Brain pericyte (primary cell): ENCODE measurements at regions not wholly inside any gene's neighbourhood (a gene's known extent, or its start where the extent isn't known, plus 50 kb on each side); places are given as distances from the start of the nearest gene placed in this dataset.
"Not testable (repeated sequence)": the region's sequence is repeated elsewhere in the genome, so short reads cannot be mapped to it uniquely, and the experiment has no call there.

ENCODE experiments used
- DNase-seq: peaks from one replicate; pipeline ENCODE4 v3.0.0-alpha.2; 2012; ENCODE audit warnings: low read depth, low spot score

DNA sequence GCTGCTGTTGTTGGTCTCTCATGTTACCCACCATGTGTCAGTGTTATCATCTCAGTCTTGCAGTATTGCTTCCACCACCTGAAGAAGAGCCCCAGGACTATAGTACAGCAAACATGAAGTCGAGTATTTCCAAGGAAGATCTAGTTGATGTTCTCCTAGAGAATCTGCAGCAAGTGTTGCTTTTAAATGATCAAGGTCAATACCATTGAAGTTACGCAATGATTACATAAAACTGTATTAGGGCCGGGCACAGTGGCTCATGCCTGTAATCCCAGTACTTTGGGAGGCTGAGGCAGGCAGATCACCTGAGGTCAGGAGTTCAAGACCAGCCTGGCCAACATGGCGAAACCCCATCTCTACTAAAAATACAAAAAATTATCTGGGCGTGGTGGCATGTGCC is 173.9 kb downstream of the TJP1 start:
- not testable (repeated sequence) for DNase-seq

DNA sequence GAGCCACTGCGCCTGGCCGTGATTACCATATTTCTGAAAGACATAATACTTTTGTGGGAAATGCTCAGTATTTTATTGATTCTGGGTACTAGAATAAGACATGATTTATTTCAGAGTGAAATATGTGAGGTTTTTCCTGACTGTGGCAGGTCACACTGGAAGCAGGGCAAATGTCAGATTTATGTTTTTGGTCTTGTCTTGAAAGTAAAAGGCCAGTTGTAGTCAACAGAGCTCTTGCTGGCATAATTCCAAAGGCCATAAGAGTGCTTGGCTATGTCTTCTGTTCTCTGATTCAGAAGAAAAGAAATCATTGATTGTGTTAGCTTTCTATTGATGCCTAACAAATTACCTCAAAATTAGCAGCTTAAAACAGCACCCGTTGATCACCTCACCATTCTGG is 176.4 kb downstream of the TJP1 start:
- no peak for DNase-seq

DNA sequence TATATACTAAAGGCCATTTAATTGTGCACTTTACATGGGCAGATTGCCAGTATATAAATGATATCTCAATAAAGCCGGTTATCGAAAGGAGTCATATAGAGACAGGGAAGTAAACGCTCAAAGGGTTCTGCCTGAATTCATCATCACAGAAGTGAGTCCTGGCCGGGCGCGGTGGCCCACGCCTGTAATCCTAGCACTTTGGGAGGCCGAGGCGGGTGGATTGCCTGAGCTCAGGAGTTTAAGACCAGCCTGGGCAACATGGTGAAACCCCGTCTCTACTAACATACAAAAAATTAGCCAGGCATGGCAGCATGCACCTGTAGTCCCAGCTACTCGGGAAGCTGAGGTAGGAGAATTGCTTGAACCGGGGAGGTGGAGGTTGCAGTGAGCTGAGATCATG is 177.9 kb downstream of the TJP1 start:
- DNase-seq: not testable (repeated sequence)

DNA sequence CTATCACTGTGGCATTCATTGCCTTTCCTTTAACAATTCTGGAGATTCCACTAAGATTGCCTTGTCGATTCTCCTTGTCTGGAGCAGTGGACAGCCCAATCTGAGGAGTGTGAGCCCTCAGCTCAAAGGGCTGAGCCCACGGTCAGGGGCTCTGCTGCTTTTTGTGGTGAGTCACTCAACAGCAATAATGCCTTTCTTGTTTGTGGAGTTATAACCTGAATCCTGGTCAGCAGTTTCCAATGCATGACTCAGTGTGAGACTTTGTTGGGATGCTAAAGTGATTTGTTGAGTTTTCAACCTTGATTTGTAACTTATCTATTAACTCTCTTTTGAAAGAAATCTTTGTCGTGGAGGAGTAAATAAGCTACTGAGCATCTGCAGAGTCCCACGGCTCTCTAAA is 183.5 kb downstream of the TJP1 start:
- no peak for DNase-seq

DNA sequence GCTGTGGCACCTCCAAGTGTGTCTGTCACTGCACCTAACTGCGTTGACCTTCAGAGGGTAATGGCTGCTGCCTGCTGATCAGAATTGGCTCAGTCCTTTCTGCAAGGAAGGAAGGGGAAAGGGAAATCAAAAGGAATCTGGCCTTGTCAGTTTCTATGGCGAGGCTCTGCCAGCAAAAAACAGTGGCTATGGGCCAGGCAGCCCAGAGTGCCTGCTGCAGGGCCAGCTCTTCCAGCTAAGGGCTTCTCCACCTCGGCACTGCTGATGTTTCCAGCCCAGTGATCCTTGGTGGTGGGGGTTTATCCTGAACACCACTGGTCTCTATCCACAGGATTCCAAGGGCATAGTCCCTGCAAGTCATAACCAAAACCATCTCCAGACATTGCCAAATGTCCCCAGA is 184.3 kb downstream of the TJP1 start:
- no peak for DNase-seq

DNA sequence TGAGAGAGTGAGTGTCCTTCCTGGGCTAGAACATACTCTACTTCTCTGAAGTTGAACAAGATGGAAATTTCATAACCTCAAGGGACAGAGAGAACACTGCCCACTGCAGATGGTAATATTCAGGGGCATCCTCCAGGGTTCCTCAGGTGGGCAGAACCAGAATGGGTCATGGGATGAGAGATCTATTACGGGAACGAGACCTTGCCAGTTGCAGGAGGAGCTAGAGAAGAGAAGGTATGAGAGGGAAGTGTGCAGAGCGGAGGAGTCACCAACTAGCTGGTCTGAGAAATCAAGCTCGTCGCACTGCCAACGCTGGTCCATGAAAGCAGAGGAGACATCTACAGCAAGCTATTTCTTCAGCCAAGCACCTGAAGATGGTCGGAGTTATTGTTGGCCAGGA is 184.7 kb downstream of the TJP1 start:
- no peak for DNase-seq

DNA sequence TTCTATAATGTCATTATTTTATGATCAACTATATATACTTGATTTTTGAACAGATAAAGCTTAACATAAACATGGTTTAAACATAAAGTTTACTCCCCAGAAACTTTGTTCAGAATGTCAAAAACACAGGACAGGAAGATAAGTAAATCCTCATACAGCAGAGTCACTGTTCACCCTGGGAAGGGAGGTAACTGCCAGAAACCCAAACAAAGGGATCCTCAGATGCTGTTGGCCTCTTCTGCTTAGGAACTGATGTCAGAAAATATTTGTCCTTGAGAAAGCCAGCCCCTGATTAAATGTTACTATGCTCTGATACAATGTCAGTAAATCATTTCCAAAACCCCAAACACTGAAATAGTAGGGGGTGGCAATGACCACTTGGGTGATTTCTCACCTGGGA is 185.3 kb downstream of the TJP1 start:
- DNase-seq: no peak

DNA sequence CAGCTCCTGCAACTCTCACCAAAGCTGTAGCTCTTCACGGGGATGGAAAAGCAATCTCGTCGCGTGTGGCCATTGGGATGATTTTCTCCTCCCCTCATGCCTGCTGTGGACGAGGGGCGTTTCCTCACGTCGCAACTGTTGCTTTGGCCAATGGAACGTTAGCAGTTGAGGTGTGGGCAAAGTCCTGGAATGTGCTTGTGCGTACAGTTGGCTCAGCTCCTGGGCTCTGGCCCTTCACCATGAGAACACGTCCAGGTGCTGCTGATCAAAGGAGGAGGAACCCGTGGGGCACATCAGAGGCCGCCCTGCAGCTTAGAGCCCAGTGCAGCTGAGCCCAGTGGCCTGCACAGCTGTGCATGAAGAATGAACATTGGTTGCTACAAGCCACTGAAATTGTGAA is 186.1 kb downstream of the TJP1 start:
- no peak for DNase-seq

DNA sequence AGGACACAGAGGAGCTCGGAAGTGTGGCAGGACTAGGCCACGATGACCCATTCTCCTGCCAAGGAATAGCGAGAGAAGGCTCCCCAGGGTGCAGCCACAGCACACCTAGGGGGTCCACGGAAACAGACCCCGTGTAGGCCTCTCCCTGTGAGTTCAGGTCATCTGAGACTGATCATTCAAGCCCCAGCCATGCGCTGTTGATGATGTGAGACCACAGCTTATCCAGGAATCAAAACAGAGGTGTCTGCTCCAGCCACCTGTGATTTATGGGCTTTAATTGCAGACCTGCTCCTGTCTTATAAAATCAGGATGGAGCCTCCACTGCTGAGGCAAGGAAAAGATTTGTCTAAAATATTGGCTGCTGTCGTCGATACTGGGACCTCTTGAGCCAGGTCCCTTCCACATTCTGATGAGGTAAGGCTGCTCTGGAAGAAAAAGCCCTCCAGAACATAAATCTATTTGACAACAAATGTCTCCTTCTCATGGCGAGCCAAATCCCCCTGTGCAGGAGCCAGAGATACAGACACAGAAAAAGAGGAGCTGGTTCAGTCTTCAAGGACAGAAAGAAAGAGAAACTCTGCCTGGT is 186.7 kb downstream of the TJP1 start:
- DNase-seq: no peak

DNA sequence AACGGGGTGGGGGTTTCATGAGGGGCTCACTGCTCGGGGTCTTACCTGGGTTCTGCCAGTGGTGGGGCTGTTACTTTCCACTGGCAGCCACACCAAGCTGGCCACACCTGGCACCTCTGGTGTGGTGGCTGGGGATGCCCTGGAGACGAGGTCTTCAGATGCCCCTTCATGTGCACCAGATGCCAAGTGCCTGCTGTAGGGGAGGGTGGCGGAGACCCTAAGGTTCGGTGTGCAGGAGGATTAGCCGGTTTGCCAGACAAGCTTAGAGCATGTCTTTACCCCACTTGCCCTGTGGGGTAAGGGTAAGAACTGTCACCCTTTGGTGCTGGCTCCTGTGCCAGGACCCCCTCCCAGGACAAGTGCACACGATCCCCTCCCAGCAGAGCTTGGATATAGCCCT is 188.3 kb downstream of the TJP1 start:
- DNase-seq: no peak

DNA sequence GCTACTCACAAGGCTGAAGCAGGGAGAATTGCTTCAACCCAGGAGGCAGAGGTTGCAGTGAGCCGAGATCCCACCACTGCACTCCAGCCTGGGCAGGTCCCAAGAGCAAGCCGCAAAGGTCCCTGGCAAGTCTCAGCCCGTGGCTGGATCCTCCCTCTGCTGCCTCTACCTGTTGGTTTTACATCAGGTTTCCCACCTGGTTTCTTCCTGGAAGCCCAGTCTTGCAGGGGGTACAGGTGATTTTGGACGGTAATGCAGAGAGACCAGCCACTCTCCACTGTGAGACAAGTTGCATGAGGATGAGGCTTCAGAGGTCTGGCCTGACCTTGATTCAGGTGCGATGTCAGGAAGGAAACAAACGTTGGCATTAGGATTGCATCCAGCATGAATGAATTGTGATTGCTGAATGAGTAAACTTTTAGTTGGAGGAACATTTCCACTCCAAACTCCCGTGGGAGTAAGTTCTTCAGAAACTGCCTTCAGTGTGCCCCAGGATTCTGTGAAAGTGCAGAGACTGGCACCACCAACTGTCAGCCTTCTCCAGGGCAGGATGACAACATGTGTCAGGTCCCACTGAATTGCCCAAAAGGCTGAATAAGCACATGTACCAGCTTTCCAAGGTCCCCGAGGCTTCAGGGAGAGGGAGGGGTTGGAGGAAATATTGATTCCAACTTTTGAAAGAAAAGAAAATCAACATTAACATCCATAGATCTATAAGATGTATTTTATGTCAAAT is 189.4 kb downstream of the TJP1 start:
- DNase-seq: no peak

DNA sequence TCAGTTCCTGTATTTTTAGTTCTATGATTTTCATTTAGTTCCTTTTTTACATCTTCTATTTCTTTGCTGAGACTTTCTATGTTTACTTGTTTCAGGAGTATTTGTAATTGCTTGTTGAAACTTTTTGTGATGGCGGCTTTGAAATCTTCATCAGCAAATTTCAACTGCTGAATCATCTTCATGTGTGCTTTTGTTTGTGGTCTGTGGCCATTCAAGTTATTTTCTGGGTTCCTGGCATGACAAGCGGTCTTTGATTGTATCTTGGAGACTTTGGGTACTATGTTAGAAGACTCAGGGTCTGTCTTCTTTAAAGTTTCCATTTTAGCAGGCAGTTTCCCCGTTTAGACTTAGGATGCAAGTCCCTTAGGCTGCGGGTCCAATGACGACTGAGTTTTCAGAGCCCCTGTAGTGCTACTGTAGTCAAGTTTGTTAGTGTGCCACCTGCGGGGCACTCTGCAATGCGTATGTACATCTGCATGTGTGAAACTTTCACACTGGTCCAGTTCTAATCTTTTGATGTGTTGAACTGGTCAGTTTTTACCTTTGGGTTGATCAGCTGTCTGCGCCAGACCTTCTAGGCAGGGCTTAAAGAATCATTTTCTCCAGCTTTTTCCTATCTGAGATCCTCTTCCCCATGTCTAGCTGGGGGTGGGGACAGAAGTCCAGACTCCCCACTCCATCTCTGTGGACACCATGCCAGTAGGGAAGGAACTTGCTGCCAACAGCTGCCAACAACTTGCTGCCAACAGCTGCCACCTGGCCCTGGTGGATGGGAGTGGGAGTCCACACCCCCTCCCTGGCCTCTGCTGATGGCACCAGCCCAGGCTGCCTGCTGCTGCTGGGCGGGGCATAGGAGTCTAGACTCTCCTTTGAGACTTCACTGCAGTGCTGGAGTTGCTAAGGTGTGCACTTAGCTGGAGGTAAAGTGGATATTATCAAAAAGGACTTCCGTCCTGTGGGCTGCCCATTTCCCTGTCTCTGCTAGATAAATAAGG is 190.9 kb downstream of the TJP1 start:
- DNase-seq: no peak

DNA sequence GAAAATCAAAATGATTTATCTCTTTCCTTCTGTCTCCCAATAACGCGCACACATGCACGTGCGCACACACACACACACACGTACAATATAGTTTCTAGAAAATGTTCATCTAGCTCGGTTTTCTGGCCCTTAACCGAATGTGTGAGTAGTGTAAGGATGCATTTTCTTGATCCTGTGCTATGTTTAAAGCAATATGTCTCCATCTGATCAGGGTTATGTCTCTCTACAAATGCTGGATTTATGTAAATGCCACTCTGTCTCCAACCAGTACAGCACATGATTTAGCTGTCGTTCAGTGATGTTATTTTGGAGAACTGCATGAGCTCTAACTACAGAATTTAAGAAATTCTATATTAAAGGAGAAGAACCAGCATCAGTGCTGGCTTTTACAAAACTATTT is 198.0 kb downstream of the TJP1 start:
- no peak for DNase-seq

DNA sequence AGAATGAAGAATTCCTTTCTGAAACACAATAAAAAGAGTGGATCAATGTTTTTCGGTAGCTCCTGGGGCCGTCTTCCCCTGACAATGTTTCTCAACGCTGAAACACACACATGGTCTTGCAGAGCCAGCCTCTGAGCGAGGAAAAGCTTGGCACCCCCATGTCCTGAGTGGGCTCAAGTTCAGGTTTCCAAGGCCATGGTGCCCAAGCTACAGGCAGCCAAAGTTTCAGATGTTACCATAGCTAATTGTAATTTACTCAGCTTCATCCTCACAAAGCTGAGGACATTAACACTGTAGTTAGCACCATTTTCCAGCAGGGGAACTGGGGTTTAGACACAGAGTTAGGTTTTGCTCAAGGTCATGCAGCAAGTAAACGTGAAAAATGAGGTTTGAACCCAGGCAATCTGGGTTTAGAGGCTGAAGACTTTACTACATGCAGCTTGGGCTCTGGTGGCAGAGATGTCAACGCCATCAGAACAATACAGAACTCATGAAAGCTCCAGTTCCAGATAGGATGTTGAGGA is 199.1 kb downstream of the TJP1 start:
- DNase-seq: no peak

DNA sequence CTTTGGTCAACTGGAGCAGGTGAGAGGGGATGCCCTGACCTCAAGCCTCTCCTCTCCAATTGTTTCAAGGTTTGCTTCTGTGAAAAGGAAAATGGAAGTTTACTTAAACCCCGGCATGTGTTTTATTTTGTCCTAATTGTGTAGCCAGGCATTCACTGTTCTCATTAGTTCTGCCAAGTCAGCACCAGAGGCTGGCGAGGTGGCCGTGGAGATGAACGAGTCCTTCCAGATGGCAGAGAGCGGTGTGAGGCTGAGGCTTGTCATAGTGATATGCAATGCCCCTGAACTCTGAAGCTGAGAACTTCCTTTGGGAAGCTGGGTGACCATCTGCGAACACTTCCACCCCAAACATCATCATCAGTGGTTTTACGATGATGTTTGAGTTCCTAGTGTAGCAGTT is 199.6 kb downstream of the TJP1 start:
- DNase-seq: no peak

DNA sequence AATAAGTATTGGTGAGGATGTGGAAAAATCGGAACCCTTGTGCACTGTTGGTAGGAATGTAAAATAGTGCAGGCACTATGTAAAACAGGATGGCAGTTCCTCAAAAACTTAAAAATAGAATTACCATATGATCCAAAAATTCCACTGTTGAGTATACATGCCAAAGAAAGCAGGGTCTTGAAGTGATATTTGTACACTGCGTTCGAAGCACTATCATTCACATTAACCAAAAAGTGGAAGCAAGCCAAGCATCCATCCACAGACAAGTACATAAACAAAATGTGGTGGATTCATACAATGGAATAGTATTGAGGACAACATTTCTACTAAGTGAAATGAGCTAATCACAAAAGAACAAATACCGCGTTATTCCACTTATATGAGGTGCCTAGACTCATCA is 200.7 kb downstream of the TJP1 start:
- DNase-seq: no peak

DNA sequence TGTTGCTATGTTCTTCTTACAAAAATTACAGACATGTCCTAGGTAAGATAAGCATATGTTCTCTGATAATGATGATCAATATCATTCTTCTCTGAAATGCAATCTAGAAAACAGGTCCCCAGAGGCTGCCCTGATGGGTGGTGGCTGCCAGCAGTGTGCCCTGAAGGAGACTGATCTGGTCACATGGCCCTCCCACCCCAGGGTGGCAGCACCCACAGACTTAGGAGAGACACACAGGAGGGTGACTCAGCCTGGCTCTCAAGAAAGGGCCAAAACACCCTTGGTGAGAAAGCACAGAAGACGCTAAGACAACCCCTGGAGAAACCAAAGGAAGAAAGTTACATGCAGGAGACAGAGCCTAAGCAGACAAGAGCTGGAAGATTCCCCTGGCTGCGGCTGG is 203.7 kb downstream of the TJP1 start:
- DNase-seq: no peak

DNA sequence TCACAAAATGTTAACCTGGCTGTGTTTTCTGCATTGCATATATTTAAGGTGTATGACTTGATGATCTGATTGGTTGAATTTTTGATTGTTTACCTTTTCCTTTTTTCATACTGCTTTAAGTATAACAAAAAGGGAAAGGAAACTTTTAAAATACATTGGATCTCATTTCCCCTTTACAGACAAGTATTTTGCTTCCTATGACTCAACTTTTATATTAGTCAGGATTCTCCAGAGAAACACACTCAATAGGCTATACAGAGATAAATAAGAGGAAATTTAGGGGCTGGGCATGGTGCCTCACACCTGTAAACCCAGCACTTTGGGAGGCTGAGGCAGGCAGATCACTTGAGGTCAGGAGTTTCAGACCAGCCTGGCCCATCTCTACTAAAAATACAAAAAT is 205.8 kb downstream of the TJP1 start:
- DNase-seq: no peak

DNA sequence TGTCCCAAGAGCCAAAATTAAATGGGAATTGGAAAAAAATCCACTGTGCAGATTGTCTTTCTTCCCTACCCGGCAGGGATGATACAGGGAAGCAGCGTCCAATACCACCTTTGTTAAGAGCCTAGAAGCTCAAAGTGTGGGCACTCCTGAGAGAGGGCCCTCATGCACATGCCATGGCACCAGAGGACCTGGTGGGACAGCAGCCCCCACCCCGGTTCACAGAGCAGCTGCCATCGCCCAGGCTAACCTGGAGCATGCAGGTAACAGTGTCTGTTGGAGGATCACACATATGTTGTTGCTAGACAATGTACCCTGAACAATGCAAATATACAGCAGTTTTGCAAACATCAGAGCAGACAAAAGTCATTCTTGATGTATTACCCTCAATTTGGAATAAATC is 206.5 kb downstream of the TJP1 start:
- DNase-seq: no peak

DNA sequence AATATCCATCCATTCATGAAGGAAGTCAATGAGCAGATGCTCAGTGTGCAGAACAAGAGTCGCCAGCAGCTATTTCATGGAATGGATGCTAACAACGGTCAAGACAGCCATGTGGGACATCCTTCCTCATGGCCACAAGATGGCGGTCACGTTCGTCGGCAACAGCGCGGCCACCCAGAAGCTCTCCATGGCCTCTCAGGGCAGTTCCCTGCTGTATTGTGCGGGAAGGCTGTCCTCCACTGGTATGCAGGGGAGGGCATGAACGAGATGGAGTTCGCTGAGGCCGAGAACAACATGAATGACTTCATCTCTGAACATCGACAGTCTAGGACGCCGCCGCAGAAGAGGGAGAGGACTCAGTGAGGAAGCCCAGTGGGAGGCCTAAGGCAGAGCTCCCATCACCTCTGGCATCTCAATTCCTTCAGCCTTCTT is 208.3 kb downstream of the TJP1 start:
- DNase-seq: no peak

DNA sequence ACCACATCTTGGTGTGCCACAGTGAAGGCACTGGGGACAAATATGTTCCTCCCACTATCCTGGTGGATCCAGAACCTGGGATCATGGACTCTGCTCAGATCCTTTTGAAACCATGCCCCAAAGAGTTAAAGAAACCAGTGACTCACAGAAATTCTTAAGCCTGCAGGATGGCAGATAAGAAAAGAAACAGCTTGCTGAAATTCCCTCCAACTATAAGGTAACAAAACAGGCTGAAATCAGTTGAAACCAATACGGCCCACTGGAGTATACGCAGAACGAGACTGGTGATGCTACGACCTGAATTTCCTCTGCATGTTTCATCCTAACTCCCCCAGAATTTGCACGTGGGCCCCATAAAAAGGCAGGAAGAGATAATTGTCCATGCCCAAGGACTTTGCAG is 209.6 kb downstream of the TJP1 start:
- DNase-seq: no peak

DNA sequence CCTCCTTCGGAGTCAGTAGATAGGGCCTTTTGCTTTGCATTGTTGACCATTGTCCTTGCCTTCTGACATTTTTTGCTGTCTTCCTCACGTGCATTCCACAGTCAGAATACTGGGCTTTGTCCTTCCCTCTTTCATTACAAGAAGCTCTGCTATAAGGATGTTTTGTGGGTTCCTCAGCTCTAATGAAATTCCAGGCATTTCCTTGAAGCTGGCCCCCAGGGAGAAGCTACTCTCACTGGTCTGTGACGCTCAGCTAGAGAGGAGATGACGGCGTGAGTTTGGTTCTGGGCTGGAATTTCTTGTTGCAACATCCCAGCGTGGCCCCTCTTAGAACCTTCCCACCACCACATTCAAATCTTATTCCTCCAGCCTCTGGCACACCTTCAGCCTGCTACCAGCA is 210.2 kb downstream of the TJP1 start:
- peak; percentile 10 for DNase-seq
